Erythroblast (primary cell): ENCODE measurements at regions not wholly inside any gene's neighbourhood (a gene's known extent, or its start where the extent isn't known, plus 50 kb on each side); places are given as distances from the start of the nearest gene placed in this dataset.

Source experiments
- DNase-seq, 2 experiments: peaks; one replicate each; lab custom pipeline; 2025; lab: John Stamatoyannopoulos, UW
- GATA1 ChIP-seq: IDR thresholded peaks from 2 replicates; pipeline ENCODE4 v1.6.1; 2011; ENCODE audit warnings: low read depth, mild to moderate bottlenecking, control low read depth, low read length, moderate library complexity
- POLR2A ChIP-seq: IDR thresholded peaks from 2 replicates; pipeline ENCODE4 v1.6.1; 2011; ENCODE audit warnings: mild to moderate bottlenecking, low read length

- TF ChIP-seq GATA1, result no peak
- TF ChIP-seq POLR2A, result no peak
- no peak for DNase-seq
Measured at GRCh38 chr11:33646629-33647028, 54.0 kb downstream of the C11orf91 start.

- TF ChIP-seq GATA1 (no peak), POLR2A (no peak)
- DNase-seq, result no peak
Measured at GRCh38 chr11:33646168-33646567, 54.5 kb downstream of the C11orf91 start.

GRCh38 chr11:33645686-33646085 lies 54.9 kb downstream of the C11orf91 start:
- no peak for TF ChIP-seq GATA1
- TF ChIP-seq POLR2A, result no peak
- DNase-seq, result no peak

GRCh38 chr11:33643167-33643824 lies 57.3 kb downstream of the C11orf91 start:
- no peak for DNase-seq
- TF ChIP-seq GATA1, result no peak
- no peak for TF ChIP-seq POLR2A

- TF ChIP-seq POLR2A (no peak), GATA1 (no peak)
- DNase-seq, result no peak
Measured at GRCh38 chr11:33642461-33643166, 58.0 kb downstream of the C11orf91 start.

GRCh38 chr11:33640730-33641371 lies 59.8 kb downstream of the C11orf91 start:
- no peak for DNase-seq

GRCh38 chr11:33638608-33639007 lies 62.0 kb downstream of the C11orf91 start:
- TF ChIP-seq GATA1, result no peak
- TF ChIP-seq POLR2A, result no peak
- DNase-seq, result no peak

More at GRCh38 chr11:33640730-33641371, 59.8 kb downstream of the C11orf91 start:
- TF ChIP-seq POLR2A (no peak), GATA1 (no peak)

- TF ChIP-seq GATA1 (no peak), POLR2A (no peak)
- DNase-seq, result no peak
Measured at GRCh38 chr11:33636104-33636503, 64.5 kb downstream of the C11orf91 start.

GRCh38 chr11:33635161-33635560 lies 65.5 kb downstream of the C11orf91 start:
- no peak for TF ChIP-seq POLR2A
- TF ChIP-seq GATA1, result no peak
- no peak for DNase-seq

GRCh38 chr11:33634291-33634834 lies 66.3 kb downstream of the C11orf91 start:
- TF ChIP-seq GATA1 (no peak), POLR2A (no peak)
- DNase-seq, result no peak

GRCh38 chr11:33633251-33634003 lies 67.2 kb downstream of the C11orf91 start:
- no peak for DNase-seq
- TF ChIP-seq POLR2A, result no peak
- no peak for TF ChIP-seq GATA1

- no peak for DNase-seq
- TF ChIP-seq GATA1 (no peak), POLR2A (no peak)
Measured at GRCh38 chr11:33631749-33632091, 68.9 kb downstream of the C11orf91 start.
